ENCODE measurements at regions not wholly inside any gene's neighbourhood (a gene's known extent, or its start where the extent isn't known, plus 50 kb on each side); places are given as distances from the start of the nearest gene placed in this dataset.

DNA sequence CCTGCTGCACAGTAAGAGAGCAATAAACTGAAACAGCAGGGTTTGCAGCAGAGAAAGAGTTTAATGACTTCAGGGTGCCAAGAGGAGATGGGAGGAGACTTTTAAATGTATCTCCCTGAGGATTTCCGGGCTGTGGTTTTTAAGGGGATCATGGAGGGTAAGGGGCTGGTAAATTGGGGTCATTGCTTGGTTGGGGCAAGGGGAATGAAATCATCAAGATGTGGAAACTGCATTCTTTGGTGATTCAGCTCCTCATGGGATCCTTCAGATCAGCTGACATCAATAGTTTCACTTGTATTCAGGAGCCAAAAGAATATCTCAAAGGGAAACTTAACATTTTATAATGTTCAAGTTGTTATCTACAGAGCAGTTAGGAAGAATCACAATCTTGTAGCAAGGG lies 174.3 kb upstream of the ANXA10 start:
- TF ChIP-seq, protein P1, sequence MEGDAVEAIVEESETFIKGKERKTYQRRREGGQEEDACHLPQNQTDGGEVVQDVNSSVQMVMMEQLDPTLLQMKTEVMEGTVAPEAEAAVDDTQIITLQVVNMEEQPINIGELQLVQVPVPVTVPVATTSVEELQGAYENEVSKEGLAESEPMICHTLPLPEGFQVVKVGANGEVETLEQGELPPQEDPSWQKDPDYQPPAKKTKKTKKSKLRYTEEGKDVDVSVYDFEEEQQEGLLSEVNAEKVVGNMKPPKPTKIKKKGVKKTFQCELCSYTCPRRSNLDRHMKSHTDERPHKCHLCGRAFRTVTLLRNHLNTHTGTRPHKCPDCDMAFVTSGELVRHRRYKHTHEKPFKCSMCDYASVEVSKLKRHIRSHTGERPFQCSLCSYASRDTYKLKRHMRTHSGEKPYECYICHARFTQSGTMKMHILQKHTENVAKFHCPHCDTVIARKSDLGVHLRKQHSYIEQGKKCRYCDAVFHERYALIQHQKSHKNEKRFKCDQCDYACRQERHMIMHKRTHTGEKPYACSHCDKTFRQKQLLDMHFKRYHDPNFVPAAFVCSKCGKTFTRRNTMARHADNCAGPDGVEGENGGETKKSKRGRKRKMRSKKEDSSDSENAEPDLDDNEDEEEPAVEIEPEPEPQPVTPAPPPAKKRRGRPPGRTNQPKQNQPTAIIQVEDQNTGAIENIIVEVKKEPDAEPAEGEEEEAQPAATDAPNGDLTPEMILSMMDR (IDR thresholded peaks at IDR 0.05; ENCODE audit: low read length), result no peak
- no peak for TF ChIP-seq EZH2 (IDR thresholded peaks at IDR 0.05; ENCODE audit: borderline replicate concordance, low read length)
